B cell (primary cell): ENCODE measurements at regions not wholly inside any gene's neighbourhood (a gene's known extent, or its start where the extent isn't known, plus 50 kb on each side); places are given as distances from the start of the nearest gene placed in this dataset.

Experiments
- ATAC-seq: fragments of 200-7000 bp; cut with Tn5 transposase; one replicate; pipeline ENCODE4 v1.10.0; 2021; ENCODE audit warnings: low read depth, mild to moderate bottlenecking, moderate number of reproducible peaks, moderate library complexity
- CTCF ChIA-PET: fragments of 350-600 bp; sonication (Branson Sonifier 250); formaldehyde crosslinking; loops from one replicate; lab custom pipeline; 2021; ENCODE audit warnings: antibody characterized with exemption, inconsistent platforms; lab: Charles Lee
- POLR2A ChIA-PET: fragments of 350-600 bp; sonication (Branson Sonifier 250); formaldehyde crosslinking; loops from one replicate; lab custom pipeline; 2021; ENCODE audit warnings: antibody characterized with exemption; lab: Charles Lee
- DNase-seq: peaks from one replicate; pipeline ENCODE4 v3.0.0; 2013
- H2AFZ ChIP-seq: 2 replicates; pipeline ENCODE4 v1.6.1; 2012; ENCODE audit warnings: mild to moderate bottlenecking, low read depth, low read length; ENCODE audit not compliant: insufficient read depth, poor library complexity, severe bottlenecking
- H3K27ac ChIP-seq, 2 donors: 1 replicate in 1 of 2; 2 replicates in 1 of 2; pipeline ENCODE4 v1.5.1; 2012 to 2013; ENCODE audit warnings: low read length in 2 of 2, mild to moderate bottlenecking in 2 of 2, moderate library complexity in 1 of 2
- H3K27me3 ChIP-seq, 4 experiments: fragments of 200-600 bp in 1 of 4; sonication (generic) in 1 of 4; replicated peaks in 1 of 4; 1 replicate in 2 of 4; 2 replicates in 2 of 4; pipeline versions ENCODE4 v1.6.1 to v1.7.0; 2013 to 2016; ENCODE audit warnings: low read length in 3 of 4, mild to moderate bottlenecking in 2 of 4, mixed read lengths in 1 of 4, moderate library complexity in 1 of 4; ENCODE audit not compliant: insufficient read depth in 4 of 4, control insufficient read depth in 3 of 4; ENCODE audit errors: control extremely low read depth in 1 of 4
- H3K36me3 ChIP-seq, 2 experiments: replicated peaks in 1 of 2; 1 replicate in 1 of 2; 2 replicates in 1 of 2; pipeline versions ENCODE4 v1.6.1 to v1.7.1; 2013; ENCODE audit warnings: low read length in 1 of 2; ENCODE audit not compliant: insufficient read depth in 2 of 2, control insufficient read depth in 1 of 2; ENCODE audit errors: control extremely low read depth in 1 of 2, extremely low read depth in 1 of 2
- H3K4me1 ChIP-seq, 2 donors: fragments of 200-600 bp in 1 of 2; sonication (generic) in 1 of 2; 1 replicate in 1 of 2; 2 replicates in 1 of 2; pipeline versions ENCODE4 v1.5.1 to v1.6.1; 2013 to 2017; ENCODE audit warnings: low read length in 2 of 2; ENCODE audit not compliant: control insufficient read depth in 2 of 2, insufficient read depth in 2 of 2
- H3K4me2 ChIP-seq: replicated peaks from 2 replicates; pipeline ENCODE3; 2012; ENCODE audit warnings: mild to moderate bottlenecking, low read depth, low read length; ENCODE audit not compliant: poor library complexity, severe bottlenecking
- H3K4me3 ChIP-seq, 5 experiments: fragments of 200-600 bp in 1 of 5; sonication (generic) in 1 of 5; 1 replicate in 3 of 5; 2 replicates in 2 of 5; pipeline versions ENCODE4 v1.5.1 to v1.7.0; 2011 to 2016; ENCODE audit warnings: low read length in 4 of 5, mild to moderate bottlenecking in 4 of 5, low read depth in 2 of 5, control low read depth in 1 of 5, moderate library complexity in 1 of 5; ENCODE audit not compliant: insufficient read depth in 1 of 5; ENCODE audit errors: control extremely low read depth in 1 of 5, extremely low read depth in 1 of 5
- H3K79me2 ChIP-seq: fragments of 200-600 bp; sonication (generic); one replicate; pipeline ENCODE4 v1.6.0; 2016; ENCODE audit warnings: low read length; ENCODE audit not compliant: control insufficient read depth, insufficient read depth
- H3K9ac ChIP-seq: fragments of 200-600 bp; sonication (generic); 2 replicates; pipeline ENCODE4 v1.6.1; 2017; ENCODE audit warnings: mild to moderate bottlenecking, low read length, moderate library complexity
- H3K9me3 ChIP-seq, 3 donors: one replicate each; pipeline versions ENCODE4 v1.6.1 to v1.7.1; 2013; ENCODE audit warnings: low read length in 2 of 3; ENCODE audit not compliant: control insufficient read depth in 2 of 3, insufficient read depth in 1 of 3; ENCODE audit errors: control extremely low read depth in 1 of 3
- H4K20me1 ChIP-seq: 2 replicates; pipeline ENCODE4 v1.6.0; 2012; ENCODE audit warnings: mild to moderate bottlenecking, low read length; ENCODE audit not compliant: insufficient read depth, control insufficient read depth, poor library complexity, severe bottlenecking
- H3K27ac Mint-ChIP-seq: one replicate; pipeline ENCODE4 v1.8.0; 2021; ENCODE audit warnings: mixed read lengths
- H3K27me3 Mint-ChIP-seq: one replicate; pipeline ENCODE4 v1.8.0; 2021; ENCODE audit warnings: mixed read lengths
- H3K4me1 Mint-ChIP-seq: one replicate; pipeline ENCODE4 v1.8.0; 2021; ENCODE audit warnings: mixed read lengths
- H3K4me3 Mint-ChIP-seq: one replicate; pipeline ENCODE4 v1.8.0; 2021; ENCODE audit warnings: mixed read lengths
- H3K9me3 Mint-ChIP-seq: one replicate; pipeline ENCODE4 v1.8.0; 2022; ENCODE audit warnings: mixed read lengths; ENCODE audit not compliant: insufficient read depth
- CTCF ChIP-seq: fragments of 200-600 bp; IDR thresholded peaks from one replicate; pipeline ENCODE4 v1.8.0; 2022; ENCODE audit warnings: antibody characterized with exemption, mild to moderate bottlenecking
- EZH2 ChIP-seq: IDR thresholded peaks from 2 replicates; pipeline ENCODE4 v1.6.1; 2012; ENCODE audit warnings: borderline replicate concordance, low read depth, mild to moderate bottlenecking, moderate library complexity, low read length; ENCODE audit not compliant: insufficient read depth, poor library complexity, severe bottlenecking
- WGBS: methylation state at CpG from one replicate; pipeline ENCODE4 v1.1.5; 2013; ENCODE audit warnings: missing lambda C conversion rate; ENCODE audit not compliant: insufficient coverage; 5-methylcytosine and 5-hydroxymethylcytosine counted together
- intact Hi-C: fragments of 100-400 bp; cut with micrococcal nuclease; formaldehyde crosslinking; loops from one replicate; pipeline ENCODE4 v1.10.0; 2022

GRCh38 chr4:133046156-133046555, 102.9 kb upstream of the PCDH10 start:
- Histone ChIP-seq H3K4me3 (no peak overlapping the region), H3K27me3 (no peaks in the 10 kb centered on the region), H3K27ac (no peak overlapping the region), H3K79me2 (no peaks in the 10 kb centered on the region), H3K36me3 (no peaks in the 10 kb centered on the region), H3K4me2 (no peak overlapping the region), H3K9me3 (peaks cover 0 to 3% (median 0%) of the 10 kb centered on the region in 3 donors), H4K20me1 (no peaks in the 10 kb centered on the region), H3K4me1 (no peaks in the 10 kb centered on the region), H3K9ac (no peak overlapping the region), H2AFZ (no peak overlapping the region)
- ATAC-seq: no peak
- DNase-seq: no peak
- no peaks in the 10 kb centered on the region for H3K9me3 Mint-ChIP-seq
- ChIA-PET CTCF (no interaction called here), POLR2A (no interaction called here)
- 84% methylated on average over 4 of the region's 4 CpGs for WGBS
- TF ChIP-seq CTCF (no peak), EZH2 (no peak)
- H3K4me3 Mint-ChIP-seq: no peak overlapping the region
- no peaks in the 10 kb centered on the region for H3K27me3 Mint-ChIP-seq
- no peaks in the 10 kb centered on the region for H3K4me1 Mint-ChIP-seq
- no peak overlapping the region for H3K27ac Mint-ChIP-seq
- intact Hi-C loops: no loop called here

GRCh38 chr4:133058701-133059100, 90.4 kb upstream of the PCDH10 start:
- POLR2A ChIA-PET: no interaction called here
- Histone ChIP-seq H3K27me3 (no peaks in the 10 kb centered on the region), H3K79me2 (no peaks in the 10 kb centered on the region), H3K36me3 (no peaks in the 10 kb centered on the region), H2AFZ (no peak overlapping the region), H3K4me3 (no peak overlapping the region), H3K27ac (no peak overlapping the region), H4K20me1 (no peaks in the 10 kb centered on the region), H3K4me2 (no peak overlapping the region), H3K9ac (no peak overlapping the region), H3K4me1 (no peaks in the 10 kb centered on the region), H3K9me3 (peaks cover 0 to 4% (median 0%) of the 10 kb centered on the region in 3 donors)
- DNase-seq (no peak), ATAC-seq (no peak)
- CTCF ChIA-PET: no interaction called here
- Mint-ChIP-seq H3K9me3 (no peaks in the 10 kb centered on the region), H3K4me3 (no peak overlapping the region), H3K27ac (no peak overlapping the region), H3K27me3 (no peaks in the 10 kb centered on the region), H3K4me1 (no peaks in the 10 kb centered on the region)
- 90% methylated on average over 1 of the region's 2 CpGs for WGBS
- intact Hi-C loops: no loop called here
- TF ChIP-seq CTCF: no peak
- no peak for TF ChIP-seq EZH2
